ENCODE measurements at regions not wholly inside any gene's neighbourhood (a gene's known extent, or its start where the extent isn't known, plus 50 kb on each side); places are given as distances from the start of the nearest gene placed in this dataset.
"Not testable (repeated sequence)": the region's sequence is repeated elsewhere in the genome, so short reads cannot be mapped to it uniquely, and the experiment has no call there.

GRCh38 chr11:121936781-121937447 lies 179.1 kb downstream of the BLID start:
- no peak for DNase-seq

GRCh38 chr11:121936370-121936769 lies 179.6 kb downstream of the BLID start:
- DNase-seq: no peak

DNA sequence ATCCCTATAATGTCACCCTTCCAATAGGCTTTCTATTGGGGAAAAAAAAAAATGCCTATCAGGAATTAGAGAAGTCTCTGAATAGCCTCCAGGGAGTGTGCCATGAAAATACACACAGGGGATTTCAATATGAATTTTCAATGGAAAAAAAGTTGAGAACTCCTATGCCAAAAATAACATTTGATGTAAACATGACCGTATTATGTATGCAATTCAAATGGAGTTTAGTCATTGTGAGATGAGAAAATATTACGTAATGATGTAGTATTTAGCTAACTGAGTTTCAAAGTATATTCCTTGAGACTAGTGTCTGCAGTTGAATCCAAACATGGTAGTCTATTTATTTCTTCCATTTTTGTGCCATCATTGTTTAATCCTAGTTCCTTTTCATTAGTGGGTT lies 182.3 kb downstream of the BLID start:
- no peak for DNase-seq

DNA sequence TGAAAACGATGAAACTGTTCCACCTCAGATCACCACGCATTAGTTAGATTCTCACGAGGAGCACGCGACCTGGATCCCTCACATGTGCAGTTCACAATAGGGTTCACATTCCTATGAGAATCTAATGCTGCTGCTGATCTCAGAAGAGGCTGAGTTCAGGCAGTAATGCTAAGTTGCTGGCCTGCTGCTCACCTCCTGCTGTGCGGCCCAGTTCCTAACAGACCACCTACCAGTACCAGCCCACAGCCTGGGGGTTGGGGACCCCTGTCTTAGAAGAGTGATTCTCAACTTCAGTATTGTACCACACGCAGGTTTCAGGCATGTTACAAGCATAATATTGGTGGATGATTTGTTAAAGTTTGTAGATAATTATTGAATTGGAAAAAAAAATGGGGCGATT lies 182.7 kb downstream of the BLID start:
- no peak for DNase-seq

DNA sequence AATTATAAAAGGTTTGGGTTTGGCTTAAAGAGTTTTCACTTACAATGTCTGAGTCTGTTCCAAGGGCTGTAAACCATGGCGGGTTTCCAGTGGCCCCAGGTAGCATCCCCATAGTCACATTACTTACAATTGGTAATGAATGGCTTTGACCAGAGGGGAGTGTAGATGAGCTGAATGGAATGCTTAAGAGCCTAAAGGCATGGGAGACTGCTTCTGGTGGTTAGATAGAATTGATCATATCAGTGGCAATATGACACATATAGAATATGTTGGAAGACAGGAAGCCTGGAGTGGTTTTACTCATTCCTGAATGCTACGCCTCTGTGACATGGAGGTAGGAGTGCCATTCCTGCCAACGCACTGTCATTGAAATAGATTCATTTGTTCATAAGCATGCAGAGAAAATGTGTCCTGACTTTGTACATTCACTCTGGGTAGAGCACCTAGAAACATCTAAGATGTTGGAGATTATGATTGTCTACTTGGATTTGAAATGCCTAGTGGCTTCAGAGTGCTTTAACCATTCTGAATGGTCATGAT lies 183.3 kb downstream of the BLID start:
- DNase-seq: no peak

DNA sequence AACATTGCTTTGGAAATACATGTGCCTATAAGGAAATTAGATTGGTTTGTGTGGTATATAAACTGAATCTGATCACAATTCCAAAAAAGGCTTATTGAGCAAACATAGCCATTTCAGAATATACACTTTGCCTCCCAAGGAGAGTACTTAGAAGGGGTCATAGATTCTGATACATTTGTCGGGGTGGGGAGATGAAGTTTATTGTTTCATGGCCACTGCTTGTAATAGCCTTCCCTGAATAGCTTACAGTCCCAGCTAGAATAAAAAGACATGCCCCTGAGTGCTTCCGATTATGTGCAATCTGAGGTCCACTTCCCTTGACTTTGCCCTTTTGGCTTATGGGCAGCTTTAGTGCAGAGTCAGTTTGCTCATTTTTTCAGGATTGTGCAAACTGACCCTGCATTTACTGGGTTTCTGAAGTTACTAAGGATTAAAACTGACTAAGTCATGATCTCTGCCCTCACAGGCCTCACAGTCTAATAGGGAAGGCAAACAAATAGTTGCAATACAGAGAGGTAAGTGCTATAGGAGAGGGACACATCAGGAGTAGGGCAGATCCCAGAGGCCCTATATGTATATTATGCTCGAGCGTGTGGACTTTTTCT lies 184.2 kb downstream of the BLID start:
- no peak for DNase-seq

DNA sequence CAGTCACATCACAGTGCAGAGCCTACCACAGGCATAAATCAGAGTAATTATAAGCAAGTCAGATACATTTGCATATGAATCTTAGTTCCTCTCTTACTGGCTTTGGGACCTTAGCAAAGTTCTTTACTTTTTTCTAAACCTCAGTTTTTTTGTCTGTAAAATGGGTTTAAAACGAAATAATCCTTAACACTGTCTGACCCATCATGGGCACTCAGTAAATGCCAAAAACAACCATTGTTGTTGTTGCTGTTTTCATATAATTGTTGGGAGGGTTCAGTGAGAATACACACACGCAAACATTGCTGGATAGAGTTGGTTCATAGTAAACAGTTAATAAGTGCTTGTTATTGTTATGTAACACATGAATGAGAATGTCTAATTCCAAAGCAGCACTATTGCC lies 184.9 kb downstream of the BLID start:
- DNase-seq: no peak

- no peak for DNase-seq
These were observed 185.7 kb downstream of the BLID start for GRCh38 chr11:121930004-121930965.

- no peak for DNase-seq
These were observed 186.4 kb downstream of the BLID start for GRCh38 chr11:121929581-121929980.

DNA sequence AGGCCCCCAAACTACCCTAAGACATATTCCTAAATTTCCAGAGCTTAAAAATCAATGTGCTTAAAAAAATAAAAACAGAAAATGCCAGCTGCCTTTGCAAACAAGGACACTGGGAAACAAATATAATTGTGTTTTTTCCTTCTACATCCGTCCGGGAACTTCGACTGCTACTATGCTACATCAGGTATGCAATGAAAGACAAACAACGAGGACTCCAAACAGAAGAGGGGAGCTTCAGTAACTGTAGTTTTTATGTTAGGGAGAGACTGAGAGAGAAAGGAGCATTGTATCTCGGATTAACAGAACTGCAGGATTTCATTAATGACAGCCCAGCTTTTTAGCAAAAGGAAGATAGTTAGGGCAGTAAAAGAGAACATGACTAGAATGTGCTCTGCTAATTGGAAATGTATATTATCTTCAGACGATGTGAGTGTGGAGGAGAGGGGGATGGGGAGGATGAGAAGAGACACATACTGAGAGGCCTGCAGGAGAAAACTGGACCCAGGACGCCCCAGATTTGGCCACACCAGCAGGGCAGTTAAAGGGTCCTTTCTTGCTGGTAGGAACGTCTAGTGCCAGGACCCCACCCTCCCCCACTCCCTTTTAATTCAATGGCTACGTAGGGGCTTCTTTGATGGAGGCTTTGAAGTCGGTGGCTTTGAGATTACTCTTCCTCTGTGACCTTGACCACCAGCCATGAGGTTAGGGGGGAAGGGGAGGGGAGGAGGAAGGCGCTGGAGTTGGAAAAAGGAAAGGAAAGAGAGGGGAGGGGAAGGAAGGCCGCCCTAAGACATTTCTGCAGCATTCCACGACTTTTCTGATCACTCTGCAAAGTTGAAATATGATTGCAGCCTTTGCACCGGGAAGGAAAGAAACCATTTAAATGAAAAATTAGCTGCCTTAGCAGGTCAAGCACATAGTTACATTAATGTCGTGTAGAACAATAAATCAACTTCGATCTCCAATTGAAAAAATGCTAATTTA lies 187.1 kb downstream of the BLID start:
- DNase-seq: no peak

DNA sequence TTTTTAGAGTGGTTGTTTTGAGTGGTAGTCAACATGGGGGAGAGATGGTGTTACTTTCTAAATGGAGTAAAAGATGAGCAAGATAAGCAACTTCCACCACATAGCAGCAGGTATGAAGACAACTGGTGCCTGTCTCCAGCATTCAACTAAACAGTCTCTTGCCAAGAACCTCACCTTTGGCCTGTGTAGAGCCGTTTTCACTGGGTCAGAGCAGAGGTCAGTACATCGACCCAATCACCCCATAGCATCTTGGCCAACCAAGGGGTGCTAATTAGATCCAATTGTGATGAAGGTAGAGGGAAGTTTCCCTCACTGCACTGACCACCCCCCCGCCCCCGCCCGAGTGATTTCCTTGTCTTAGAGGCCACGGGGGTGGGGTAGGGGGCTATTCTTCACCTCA lies 188.2 kb downstream of the BLID start:
- DNase-seq: no peak

DNA sequence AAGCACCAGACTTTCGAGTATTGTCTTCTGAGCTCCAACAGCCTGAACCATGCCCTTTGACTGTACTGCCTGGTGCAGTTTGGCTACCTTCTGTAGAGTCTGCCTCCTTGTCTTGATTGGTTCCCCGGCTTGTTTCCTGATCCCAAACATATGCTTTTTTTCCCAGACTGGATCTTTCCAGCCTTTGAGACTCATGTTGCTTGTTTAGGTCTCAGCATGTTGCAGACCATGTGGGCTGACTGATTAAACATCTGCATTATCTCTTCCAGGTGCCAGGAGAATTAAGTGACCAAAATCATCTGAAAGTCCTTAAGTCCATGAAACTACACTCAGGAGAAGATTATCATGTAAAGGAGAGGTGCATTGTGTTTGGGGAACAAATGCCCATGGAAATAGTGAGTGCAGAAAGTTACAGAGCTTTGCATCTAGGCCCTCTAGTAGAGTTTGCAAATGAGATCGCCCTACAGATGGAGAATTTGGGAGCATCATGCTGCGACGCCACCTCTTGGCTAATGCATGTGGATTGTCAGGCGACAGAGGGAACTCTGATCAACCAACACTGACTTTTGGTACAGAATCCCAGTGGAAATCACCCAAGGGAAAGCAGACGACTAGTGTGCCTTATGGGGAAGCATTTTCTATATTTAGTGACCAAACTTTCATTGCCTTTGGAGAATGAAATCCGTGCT lies 188.8 kb downstream of the BLID start:
- DNase-seq: no peak

- no peak for DNase-seq
These were observed 191.8 kb downstream of the BLID start for GRCh38 chr11:121924191-121924590.

- no peak for DNase-seq
These were observed 198.5 kb downstream of the BLID start for GRCh38 chr11:121917482-121917881.

- no peak for DNase-seq
These were observed 201.4 kb downstream of the BLID start for GRCh38 chr11:121914508-121915059.

DNA sequence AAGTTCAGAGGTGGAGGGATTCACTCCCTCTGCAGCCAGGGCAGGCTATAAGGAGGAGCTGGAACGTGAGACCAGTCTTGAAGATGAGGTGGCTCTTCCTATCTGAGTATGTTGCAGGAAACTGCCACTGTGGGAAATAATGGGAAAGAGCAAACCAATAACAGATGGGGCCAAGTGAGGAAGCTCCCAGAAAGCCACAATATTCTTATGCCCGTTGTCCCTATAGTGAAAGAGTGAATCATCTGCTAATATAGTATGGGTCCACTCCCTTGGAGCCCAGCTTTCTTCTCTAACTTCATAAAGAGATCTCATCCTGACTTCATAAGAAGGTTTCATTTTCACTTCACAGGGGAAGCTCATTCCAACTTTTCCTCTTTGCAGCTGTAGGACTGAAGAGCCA lies 206.4 kb downstream of the BLID start:
- no peak for DNase-seq

DNA sequence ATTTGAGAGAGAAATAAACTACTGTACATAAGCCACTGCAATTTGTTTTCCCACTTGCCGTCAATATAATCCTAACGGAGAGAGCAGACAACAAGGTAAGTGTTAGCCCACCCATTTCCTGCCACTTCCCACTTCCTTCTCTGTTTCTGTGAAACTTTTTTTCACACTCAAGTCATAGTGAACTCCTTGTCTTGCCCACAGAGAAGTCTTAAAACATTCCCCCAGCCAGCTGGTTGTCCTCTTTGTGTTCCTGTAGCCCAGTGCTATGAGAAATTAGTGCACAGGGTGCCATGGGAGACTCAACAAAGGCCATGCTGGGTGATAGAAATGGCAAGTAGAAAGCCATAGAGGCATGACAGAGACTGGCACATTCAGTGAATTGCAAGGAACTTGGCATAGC lies 208.6 kb downstream of the BLID start:
- no peak for DNase-seq

DNA sequence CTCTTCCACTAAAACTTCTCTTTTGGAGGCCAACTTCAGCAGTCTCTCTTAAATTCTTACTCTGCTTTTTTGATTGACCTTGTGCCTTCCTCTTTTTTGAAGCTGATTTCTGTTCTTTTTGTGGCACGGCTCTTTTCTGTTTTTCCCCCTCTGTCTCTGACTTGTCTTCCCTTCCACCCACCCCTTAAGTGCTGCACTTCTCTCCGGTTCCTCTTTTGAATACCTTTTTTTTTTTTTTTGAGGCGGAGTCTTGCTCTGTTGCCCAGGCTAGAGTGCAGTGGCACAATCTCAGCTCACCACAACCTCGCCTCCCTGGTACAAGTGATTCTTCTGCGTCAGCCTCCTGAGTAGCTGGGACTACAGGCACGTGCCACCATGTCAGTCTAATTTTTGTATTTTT lies 211.9 kb downstream of the BLID start:
- no peak for DNase-seq

DNA sequence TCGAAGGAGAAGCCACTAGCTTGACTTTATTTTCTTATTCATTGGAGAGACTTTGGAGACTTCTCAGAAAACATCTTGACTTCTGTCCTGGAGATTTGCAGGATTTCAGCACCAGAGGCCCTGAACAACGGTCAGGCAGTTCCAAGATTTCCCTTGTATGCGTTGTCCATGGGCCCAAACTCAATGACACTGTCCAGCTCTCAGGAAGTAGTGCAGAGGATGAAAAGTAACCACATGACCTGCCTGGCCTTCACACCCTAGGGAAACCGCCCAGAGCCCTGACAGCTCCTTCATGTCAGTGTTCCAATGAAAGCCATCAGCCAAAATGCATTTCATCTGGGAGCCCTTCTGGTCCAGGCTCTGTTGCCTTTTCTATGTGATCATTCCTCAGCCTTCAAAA lies 214.1 kb downstream of the BLID start:
- DNase-seq: no peak

DNA sequence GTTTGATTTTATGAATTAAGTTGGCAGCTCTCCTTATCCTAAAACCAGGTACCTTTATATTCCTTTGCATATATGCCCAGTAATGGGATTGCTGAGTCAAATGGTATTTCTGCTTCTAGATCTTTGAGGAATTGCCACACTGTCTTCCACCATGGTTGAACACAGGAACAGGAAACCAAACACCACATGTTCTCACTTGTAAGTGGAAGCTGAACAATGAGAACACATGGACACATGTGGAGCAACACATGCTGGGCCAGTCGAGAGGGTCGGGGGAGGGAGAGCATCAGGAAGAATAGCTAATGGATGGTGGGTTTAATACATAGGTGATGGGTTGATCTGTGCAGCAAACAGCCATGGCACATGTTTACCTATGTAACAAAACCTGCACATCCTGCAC lies 214.6 kb downstream of the BLID start:
- not testable (repeated sequence) for DNase-seq

GRCh38 chr11:121899520-121899919 lies 216.5 kb downstream of the BLID start:
- no peak for DNase-seq

All from 8988T (cell line).